ENCODE measurements at regions not wholly inside any gene's neighbourhood (a gene's known extent, or its start where the extent isn't known, plus 50 kb on each side); places are given as distances from the start of the nearest gene placed in this dataset.

DNA sequence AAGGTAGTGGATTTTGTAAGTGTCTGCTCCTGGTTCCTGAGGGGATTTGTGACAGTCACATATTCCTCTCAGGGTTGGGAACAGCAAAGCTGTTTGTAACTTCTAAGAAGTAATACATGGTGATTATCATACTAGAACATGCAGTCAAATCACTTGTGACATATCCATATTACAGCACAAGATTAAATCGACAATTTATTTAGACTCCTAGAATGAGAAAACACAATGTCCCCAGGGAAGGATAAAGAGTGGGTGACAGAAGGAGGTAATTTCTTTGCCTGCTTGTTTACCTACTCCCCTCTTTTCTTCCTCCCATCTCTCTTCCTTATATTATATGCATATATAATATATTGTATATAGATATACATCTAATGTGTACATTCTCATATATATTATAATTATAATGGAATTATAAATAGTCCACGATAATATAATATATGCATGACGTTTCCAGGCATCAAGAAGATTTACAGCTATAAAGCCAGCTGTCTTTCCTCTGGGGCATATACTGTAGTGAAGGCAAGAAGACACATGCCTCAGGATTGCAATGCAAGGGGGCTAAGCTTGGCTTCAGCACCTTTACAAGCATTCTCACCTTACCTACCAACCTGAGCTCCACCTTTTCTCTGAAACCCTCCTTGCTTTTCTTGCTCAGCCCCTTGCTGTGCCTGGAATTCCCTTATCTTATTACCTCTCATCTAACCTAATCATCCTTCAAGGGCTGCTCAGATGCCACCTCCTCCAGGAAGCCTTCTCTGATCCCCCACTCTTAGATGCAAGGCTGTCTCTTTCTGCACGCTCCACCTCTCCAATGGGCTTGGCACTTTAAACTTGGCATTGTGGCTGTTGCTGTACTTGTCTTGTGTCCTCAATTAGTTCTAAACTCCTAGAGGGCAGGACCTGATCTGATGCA is 73.1 kb upstream of the PIAS1 start:
- H3K4me3 ChIP-seq (ENCODE audit: control insufficient read depth, low read depth, low read length): no peak overlapping the region
- no peak for DNase-seq (ENCODE audit: low read depth)
- TF ChIP-seq, protein P1, sequence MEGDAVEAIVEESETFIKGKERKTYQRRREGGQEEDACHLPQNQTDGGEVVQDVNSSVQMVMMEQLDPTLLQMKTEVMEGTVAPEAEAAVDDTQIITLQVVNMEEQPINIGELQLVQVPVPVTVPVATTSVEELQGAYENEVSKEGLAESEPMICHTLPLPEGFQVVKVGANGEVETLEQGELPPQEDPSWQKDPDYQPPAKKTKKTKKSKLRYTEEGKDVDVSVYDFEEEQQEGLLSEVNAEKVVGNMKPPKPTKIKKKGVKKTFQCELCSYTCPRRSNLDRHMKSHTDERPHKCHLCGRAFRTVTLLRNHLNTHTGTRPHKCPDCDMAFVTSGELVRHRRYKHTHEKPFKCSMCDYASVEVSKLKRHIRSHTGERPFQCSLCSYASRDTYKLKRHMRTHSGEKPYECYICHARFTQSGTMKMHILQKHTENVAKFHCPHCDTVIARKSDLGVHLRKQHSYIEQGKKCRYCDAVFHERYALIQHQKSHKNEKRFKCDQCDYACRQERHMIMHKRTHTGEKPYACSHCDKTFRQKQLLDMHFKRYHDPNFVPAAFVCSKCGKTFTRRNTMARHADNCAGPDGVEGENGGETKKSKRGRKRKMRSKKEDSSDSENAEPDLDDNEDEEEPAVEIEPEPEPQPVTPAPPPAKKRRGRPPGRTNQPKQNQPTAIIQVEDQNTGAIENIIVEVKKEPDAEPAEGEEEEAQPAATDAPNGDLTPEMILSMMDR (conservative IDR thresholded peaks at IDR 0.05; ENCODE audit: control insufficient read depth, insufficient read depth, low read depth, low read length): no peak

DNA sequence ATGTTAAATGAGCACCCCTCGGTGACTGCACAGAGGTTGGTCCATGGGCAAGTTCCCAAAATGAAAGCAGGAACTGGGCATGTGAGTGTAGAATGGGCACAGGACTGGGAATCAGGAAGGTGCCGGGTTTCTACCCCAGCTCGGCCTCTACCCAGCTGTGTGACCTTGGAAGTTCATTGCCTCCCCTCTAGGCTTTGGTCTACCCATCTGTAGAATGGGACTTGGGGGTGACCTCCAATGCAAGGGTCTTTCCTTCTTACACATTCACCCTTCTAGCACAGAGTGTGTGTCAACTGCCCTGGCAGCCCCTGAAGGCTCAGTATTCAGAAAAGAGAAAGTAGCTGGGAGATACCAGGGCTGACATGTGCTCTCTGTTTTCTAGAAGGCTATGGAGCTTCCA is 72.3 kb upstream of the PIAS1 start:
- TF ChIP-seq, protein P1 (conservative IDR thresholded peaks at IDR 0.05; ENCODE audit: control insufficient read depth, insufficient read depth, low read depth, low read length): no peak
- no peak overlapping the region for H3K4me3 ChIP-seq (ENCODE audit: control insufficient read depth, low read depth, low read length)
- no peak for DNase-seq (ENCODE audit: low read depth)

DNA sequence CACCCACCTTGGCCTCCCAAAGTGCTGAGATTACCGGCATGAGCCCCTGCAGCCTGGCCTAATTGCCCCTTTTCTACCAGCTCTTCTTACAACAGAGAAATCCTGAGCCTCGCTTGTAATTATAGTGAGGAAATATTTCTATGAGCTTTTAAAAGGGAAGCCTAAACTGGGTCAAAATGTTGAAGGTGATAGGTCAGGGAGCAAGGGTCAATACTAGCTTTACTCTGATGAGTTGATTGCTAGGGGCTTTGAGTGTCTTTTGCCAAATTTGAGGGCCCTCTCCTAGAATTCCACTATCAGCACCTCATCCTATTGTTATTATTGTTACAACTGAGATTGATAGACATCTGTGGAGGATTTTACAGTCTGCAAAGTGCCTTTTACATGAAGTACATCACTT is 62.4 kb upstream of the PIAS1 start:
- TF ChIP-seq, protein P1 (conservative IDR thresholded peaks at IDR 0.05; ENCODE audit: control insufficient read depth, insufficient read depth, low read depth, low read length): no peak
- no peak overlapping the region for H3K4me3 ChIP-seq (ENCODE audit: control insufficient read depth, low read depth, low read length)
- DNase-seq (ENCODE audit: low read depth): no peak

DNA sequence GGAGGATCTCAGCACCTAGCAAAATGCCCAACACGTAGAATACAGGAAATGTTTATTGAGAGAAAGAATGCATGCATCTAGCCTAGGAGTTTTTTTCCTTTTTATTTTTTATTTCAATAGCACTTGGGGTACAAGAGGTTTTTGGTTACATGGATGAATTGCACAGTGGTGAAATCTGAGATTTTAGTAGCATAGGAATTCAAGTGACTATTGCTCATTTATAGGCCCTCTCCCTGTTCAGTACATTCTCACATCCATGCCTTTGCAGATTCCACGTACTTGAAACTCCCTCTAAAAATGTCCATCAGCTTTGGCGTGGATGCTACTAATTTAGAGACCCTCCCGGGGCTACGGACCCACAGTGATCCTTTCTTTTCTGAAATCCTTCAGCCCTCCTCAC is 61.7 kb upstream of the PIAS1 start:
- no peak for DNase-seq (ENCODE audit: low read depth)
- TF ChIP-seq, protein P1 (conservative IDR thresholded peaks at IDR 0.05; ENCODE audit: control insufficient read depth, insufficient read depth, low read depth, low read length): no peak
- no peak overlapping the region for H3K4me3 ChIP-seq (ENCODE audit: control insufficient read depth, low read depth, low read length)

DNA sequence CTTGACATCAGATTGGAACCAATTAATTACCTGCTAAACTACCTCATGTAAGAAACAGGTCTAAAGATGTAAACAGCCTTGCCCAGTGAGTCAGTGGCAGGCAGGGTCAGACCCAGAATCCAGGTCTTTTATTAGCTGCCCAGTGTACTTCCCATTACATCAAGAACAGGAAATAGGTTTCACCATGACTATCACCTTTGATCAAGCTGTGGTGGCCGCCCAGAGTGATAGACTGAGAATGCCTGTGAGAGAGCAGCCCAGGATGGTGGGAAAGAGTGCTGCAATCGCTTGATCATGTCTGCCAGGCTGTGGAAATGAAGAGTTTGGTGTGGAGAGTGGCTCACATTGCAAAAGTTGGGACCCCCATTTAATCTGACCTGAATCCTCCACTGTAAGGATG is 61.3 kb upstream of the PIAS1 start:
- DNase-seq (ENCODE audit: low read depth): no peak
- no peak overlapping the region for H3K4me3 ChIP-seq (ENCODE audit: control insufficient read depth, low read depth, low read length)
- TF ChIP-seq, protein P1 (conservative IDR thresholded peaks at IDR 0.05; ENCODE audit: control insufficient read depth, insufficient read depth, low read depth, low read length): no peak

DNA sequence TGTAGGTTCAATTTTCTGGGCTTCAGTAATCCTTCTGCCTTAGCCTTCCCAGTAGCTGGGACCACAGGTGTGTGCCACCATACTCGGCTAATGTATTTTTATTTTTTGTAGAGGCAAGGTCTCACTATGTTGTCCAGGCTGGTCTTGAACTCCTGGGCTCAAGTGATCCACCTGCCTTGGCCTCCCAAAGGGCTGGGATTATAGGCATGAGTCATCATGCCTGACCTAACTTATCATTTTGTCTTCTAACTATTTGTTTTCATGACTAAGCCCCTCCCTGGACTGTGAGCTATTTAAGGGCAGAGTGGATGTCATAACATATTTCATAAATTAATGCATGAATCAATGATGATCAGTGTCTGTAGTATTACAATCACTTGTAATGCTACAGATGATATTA is 56.1 kb upstream of the PIAS1 start:
- H3K4me3 ChIP-seq (ENCODE audit: control insufficient read depth, low read depth, low read length): no peak overlapping the region
- TF ChIP-seq, protein P1 (conservative IDR thresholded peaks at IDR 0.05; ENCODE audit: control insufficient read depth, insufficient read depth, low read depth, low read length): no peak
- DNase-seq (ENCODE audit: low read depth): peak; percentile 72
